AG04449 (cell line): ENCODE measurements at regions not wholly inside any gene's neighbourhood (a gene's known extent, or its start where the extent isn't known, plus 50 kb on each side); places are given as distances from the start of the nearest gene placed in this dataset.

ENCODE experiments used
- CTCF ChIA-PET: fragments of 350-600 bp; formaldehyde crosslinking; extraction: SDS; loops from one replicate; lab custom pipeline; 2021; ENCODE audit warnings: antibody characterized with exemption; lab: Yijun Ruan, JAX
- POLR2A ChIA-PET: fragments of 400-600, 350-600 bp; formaldehyde crosslinking; extraction: SDS; loops from one replicate; lab custom pipeline; 2020; ENCODE audit warnings: antibody characterized with exemption, inconsistent platforms; lab: Yijun Ruan, JAX
- DNase-seq: peaks from one replicate; pipeline ENCODE4 v3.0.0-alpha.2; 2010; ENCODE audit warnings: low read depth, low spot score
- H3K4me3 ChIP-seq: 2 replicates; pipeline ENCODE4 v1.5.1; 2011; ENCODE audit warnings: low read depth, mild to moderate bottlenecking, control low read depth, low read length
- TF ChIP-seq, protein P1 (sequence below): IDR thresholded peaks from one replicate; pipeline ENCODE4 v1.5.1; 2011; ENCODE audit warnings: mild to moderate bottlenecking, moderate library complexity, low read length, control low read depth, inconsistent platforms; ENCODE audit not compliant: insufficient read depth; ENCODE audit errors: missing control alignments

- H3K4me3 ChIP-seq, result no peak overlapping the region
- TF ChIP-seq, protein P1, sequence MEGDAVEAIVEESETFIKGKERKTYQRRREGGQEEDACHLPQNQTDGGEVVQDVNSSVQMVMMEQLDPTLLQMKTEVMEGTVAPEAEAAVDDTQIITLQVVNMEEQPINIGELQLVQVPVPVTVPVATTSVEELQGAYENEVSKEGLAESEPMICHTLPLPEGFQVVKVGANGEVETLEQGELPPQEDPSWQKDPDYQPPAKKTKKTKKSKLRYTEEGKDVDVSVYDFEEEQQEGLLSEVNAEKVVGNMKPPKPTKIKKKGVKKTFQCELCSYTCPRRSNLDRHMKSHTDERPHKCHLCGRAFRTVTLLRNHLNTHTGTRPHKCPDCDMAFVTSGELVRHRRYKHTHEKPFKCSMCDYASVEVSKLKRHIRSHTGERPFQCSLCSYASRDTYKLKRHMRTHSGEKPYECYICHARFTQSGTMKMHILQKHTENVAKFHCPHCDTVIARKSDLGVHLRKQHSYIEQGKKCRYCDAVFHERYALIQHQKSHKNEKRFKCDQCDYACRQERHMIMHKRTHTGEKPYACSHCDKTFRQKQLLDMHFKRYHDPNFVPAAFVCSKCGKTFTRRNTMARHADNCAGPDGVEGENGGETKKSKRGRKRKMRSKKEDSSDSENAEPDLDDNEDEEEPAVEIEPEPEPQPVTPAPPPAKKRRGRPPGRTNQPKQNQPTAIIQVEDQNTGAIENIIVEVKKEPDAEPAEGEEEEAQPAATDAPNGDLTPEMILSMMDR, result no peak
- ChIA-PET CTCF (no interaction called here), POLR2A (no interaction called here)
- DNase-seq, result no peak
These were observed 100.4 kb downstream of the COPRS start for GRCh38 chr17:31758646-31759045.

DNA sequence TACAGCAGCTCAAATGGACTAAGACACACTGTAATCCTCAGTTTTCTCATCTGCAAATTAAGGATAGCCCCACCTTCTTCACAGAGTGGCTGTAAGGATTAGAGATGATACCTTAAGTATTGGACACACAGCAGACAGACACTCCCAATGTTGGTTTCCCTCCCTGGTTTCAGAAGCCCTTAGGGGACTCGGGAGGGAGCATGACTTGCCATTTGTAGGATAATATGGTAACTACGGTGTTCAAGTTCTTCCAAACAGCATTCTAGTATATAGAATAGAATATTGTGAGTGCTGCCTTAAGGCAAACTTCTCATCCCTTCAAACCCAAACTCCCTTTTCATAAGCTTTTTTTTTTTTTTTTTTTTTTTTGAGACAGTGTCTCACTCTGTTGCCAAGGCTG is 101.9 kb downstream of the COPRS start:
- ChIA-PET CTCF (no interaction called here), POLR2A (interaction anchor here (0.6 kb wide), 1 partner anchor 150 kb away, joined by 3 read pairs; no protein-coding TSS in a partner anchor)
- TF ChIP-seq, protein P1, result no peak
- H3K4me3 ChIP-seq, result no peak overlapping the region
- DNase-seq, result no peak

GRCh38 chr17:31754239-31754945 is 104.7 kb downstream of the COPRS start:
- ChIA-PET CTCF (interaction anchor here (1.1 to 2.4 kb wide), 2 partner anchors 10 to 12 kb away, joined by 5 to 8 read pairs; no protein-coding TSS in a partner anchor), POLR2A (interaction anchor here (0.8 to 0.9 kb wide), 3 partner anchors 34 to 193 kb away, joined by 3 to 5 read pairs (median 3); no protein-coding TSS in a partner anchor)
- no peak overlapping the region for H3K4me3 ChIP-seq
- TF ChIP-seq, protein P1, result no peak
- peak; percentile 61 for DNase-seq

DNA sequence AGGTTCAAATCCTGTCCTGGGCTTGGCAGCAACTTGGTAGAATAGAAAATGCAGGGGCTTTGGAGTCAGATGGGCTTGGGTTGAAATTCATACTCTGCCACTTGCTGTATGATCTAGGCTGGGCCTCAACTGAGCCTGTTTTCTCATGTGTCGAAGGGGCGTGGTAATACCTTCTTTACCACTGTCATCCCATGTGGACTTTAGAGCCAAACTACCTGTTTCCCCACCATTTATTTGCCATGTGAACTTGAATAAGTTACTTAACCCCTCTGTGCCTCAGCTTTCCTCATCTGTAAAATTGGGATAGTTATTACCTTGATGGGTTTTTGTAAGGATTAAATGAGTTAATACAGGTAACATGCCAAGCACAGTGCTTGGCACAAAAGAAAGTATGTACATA is 106.0 kb downstream of the COPRS start:
- ChIA-PET CTCF (interaction anchor here (0.9 to 2.4 kb wide), 2 partner anchors 11 to 15 kb away, joined by 3 to 8 read pairs; no protein-coding TSS in a partner anchor), POLR2A (no interaction called here)
- TF ChIP-seq, protein P1, result no peak
- H3K4me3 ChIP-seq, result no peak overlapping the region
- DNase-seq, result no peak

DNA sequence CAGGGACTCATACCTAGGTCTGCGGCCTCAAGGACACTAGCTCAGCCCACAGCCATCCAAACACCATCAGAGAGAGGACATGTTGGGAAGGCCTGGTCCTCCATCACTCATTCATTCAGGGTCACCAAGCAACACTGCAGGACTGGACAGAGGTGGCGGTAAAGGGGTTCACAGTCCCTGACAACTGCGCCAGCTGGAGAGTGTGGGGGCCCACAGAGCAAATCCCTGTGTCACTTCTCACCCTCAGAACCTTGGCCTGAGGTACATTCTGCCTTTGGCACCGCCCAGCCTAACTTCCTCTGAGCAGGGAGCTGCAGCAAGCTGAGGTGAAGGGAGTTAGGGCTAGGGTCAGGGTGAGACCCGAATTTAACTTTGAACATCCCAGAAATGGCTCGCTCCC is 106.5 kb downstream of the COPRS start:
- TF ChIP-seq, protein P1, result no peak
- no peak for DNase-seq
- no peak overlapping the region for H3K4me3 ChIP-seq
- ChIA-PET POLR2A (no interaction called here), CTCF (interaction anchor here (0.6 to 2.4 kb wide), 3 partner anchors 11 to 201 kb away, joined by 3 to 8 read pairs (median 3); no protein-coding TSS in a partner anchor)

- DNase-seq, result no peak
- no peak overlapping the region for H3K4me3 ChIP-seq
- ChIA-PET POLR2A (interaction anchor here (0.7 kb wide), 1 partner anchor 179 kb away, joined by 5 read pairs; no protein-coding TSS in a partner anchor), CTCF (no interaction called here)
- TF ChIP-seq, protein P1, result no peak
These were observed 108.5 kb downstream of the COPRS start for GRCh38 chr17:31750578-31750977.
